ENCODE measurements at regions not wholly inside any gene's neighbourhood (a gene's known extent, or its start where the extent isn't known, plus 50 kb on each side); places are given as distances from the start of the nearest gene placed in this dataset.
"Not testable (repeated sequence)": the region's sequence is repeated elsewhere in the genome, so short reads cannot be mapped to it uniquely, and the experiment has no call there.

DNA sequence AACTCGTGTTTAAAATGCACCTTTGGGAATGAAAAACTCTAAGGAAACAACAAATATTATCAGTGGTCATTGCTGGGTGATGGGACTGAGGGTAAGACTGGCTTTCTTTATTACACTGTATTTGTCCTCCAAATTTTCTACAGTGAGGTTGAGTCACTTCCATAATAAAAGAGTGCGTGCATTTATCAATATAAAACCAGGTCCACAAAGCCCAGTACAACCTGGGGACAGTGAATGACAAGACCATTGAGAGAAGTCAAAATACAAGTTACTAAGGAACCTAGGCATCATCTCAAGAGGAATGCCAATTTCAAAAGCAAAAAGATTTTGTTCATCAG lies 76.4 kb downstream of the MAGED4 start:
- H3K4me3 ChIP-seq (ENCODE audit: low read depth, low read length) = no peak overlapping the region
- H3K4me1 ChIP-seq (ENCODE audit: insufficient read depth) = no peaks in the 10 kb centered on the region
- WGBS = 4% methylated on average over 2 of the region's 2 CpGs
- H3K27ac ChIP-seq (ENCODE audit: low read depth) = no peak overlapping the region
- DNase-seq (ENCODE audit: extremely low spot score) = no peak
- no peaks in the 10 kb centered on the region for H3K36me3 ChIP-seq (ENCODE audit: insufficient read depth)

DNA sequence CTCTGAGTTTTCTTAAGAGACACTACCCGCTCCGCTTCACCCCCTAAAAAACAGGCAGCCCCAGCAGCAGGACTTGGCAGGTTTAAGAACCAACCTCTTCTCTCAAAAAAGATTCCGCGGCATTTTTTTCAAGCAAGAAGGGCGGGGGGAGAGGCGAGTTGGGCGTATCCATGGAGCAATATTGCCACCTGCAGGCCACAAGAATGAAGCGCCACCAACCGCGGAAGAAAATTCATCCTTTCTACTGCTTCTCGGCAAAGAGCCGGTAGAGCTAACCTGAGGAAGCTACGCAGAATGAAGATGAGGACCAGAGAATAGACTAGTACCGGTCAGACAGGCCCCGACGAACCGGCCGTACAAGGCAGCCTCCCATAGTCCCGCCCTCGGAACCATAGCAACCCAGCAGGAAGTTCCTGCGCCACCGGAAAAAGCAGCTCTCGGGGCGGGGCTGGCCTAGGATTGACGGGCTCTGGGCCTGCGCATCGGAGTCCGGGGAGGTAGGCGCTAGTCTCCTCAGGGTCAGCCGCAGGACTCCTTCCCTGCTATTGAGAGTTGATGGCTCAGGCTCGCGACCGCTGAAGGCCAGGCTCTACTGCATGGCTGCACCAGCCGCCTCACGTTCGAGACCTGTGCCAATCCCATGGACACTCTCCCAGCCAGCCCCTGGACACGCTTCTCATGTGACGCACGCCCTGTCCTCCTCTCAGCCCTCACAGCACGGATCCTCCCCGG lies 76.9 kb downstream of the MAGED4 start:
- peak; percentile 79 for DNase-seq (ENCODE audit: extremely low spot score)
- Histone ChIP-seq H3K4me1 (ENCODE audit: insufficient read depth) (no peaks in the 10 kb centered on the region), H3K27ac (ENCODE audit: low read depth) (peak overlapping the region; percentile 83), H3K4me3 (ENCODE audit: low read depth, low read length) (peak overlapping the region; percentile 51), H3K36me3 (ENCODE audit: insufficient read depth) (no peaks in the 10 kb centered on the region)
- under 1% methylated on average over 41 of the region's 41 CpGs for WGBS

DNA sequence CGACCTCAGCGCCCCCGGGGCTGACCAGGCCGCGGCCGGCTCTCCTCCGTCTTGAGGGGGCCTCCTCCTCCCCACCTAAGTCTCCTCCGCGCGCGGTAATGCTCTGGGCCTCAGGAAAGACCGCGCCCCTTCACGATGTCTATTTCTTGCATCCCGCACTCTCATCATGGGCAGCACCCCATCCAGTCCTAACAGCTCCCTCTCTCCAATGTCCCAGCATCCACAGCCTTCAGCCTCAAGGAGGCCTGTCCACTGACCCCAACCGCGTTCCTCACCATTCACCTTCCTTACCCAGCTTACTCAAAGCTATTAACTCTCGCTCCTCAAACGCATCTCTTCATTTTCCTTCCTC lies 77.5 kb downstream of the MAGED4 start:
- DNase-seq (ENCODE audit: extremely low spot score) = no peak
- Histone ChIP-seq H3K27ac (ENCODE audit: low read depth) (peak overlapping the region; percentile 83), H3K4me3 (ENCODE audit: low read depth, low read length) (peak overlapping the region; percentile 51), H3K4me1 (ENCODE audit: insufficient read depth) (no peaks in the 10 kb centered on the region), H3K36me3 (ENCODE audit: insufficient read depth) (no peaks in the 10 kb centered on the region)
- WGBS = 8% methylated on average over 19 of the region's 19 CpGs

DNA sequence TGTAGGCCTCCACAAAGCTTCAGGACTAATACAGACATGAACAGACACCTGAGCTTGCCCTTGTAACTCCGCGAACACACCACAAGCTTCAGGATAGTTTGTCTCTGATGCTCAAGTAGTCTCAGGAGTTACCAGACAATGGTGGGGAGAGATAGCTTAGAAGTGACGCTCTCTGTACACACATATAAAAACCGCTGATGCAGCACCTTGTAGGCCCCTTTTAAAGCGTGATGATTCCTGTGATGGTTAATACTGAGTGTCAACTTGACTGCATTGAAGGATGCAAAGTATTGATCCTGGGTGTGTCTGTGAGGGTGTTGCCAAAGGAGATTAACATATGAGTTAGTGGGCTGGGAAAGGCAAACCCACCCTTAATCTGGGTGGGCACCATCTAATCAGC lies 78.7 kb downstream of the MAGED4 start:
- Histone ChIP-seq H3K4me3 (ENCODE audit: low read depth, low read length) (no peak overlapping the region), H3K27ac (ENCODE audit: low read depth) (no peak overlapping the region), H3K4me1 (ENCODE audit: insufficient read depth) (no peaks in the 10 kb centered on the region), H3K36me3 (ENCODE audit: insufficient read depth) (no peaks in the 10 kb centered on the region)
- DNase-seq (ENCODE audit: extremely low spot score) = no peak
- WGBS = 93% methylated on average over 5 of the region's 5 CpGs

DNA sequence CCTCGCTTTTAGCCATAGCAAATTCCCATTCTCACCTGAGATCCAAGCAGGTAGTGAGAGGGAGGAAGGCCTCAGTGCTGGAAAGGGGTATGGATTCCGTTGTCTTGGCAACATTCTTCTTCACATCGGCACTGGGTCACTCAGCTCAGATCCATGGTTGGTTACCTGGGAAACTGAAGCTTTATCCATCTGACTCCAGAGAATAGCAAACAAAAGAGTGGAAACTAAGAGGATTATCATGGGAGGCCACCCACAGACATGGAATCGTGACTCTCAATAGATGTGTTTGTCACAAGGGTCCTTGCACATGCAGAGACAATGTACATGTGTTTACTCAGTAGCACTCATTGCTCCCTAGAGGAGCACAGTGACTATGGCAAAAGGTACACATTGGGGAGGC lies 81.0 kb downstream of the MAGED4 start:
- H3K4me1 ChIP-seq (ENCODE audit: insufficient read depth) = no peaks in the 10 kb centered on the region
- no peaks in the 10 kb centered on the region for H3K36me3 ChIP-seq (ENCODE audit: insufficient read depth)
- no peak overlapping the region for H3K4me3 ChIP-seq (ENCODE audit: low read depth, low read length)
- H3K27ac ChIP-seq (ENCODE audit: low read depth) = no peak overlapping the region
- no peak for DNase-seq (ENCODE audit: extremely low spot score)
- WGBS = 75% methylated on average over 4 of the region's 4 CpGs

DNA sequence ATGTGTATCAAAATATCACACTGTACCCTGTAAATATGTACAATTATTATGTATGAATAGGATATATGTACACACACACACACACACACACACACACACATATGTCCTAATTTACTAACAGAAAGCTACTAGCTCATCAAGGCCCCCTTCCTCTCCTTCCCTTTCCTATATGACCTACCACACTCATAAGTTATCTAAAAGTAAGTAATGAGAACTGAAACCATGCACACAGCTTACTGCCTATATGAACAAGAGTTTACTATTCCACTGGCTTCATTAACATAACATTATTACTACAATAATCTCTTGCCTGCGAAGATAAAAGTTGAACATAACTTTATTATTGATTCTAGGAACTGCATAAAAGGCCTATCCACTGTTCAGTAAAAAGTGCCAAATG lies 83.8 kb downstream of the MAGED4 start:
- WGBS = 91% methylated on average over 1 of the region's 1 CpG

DNA sequence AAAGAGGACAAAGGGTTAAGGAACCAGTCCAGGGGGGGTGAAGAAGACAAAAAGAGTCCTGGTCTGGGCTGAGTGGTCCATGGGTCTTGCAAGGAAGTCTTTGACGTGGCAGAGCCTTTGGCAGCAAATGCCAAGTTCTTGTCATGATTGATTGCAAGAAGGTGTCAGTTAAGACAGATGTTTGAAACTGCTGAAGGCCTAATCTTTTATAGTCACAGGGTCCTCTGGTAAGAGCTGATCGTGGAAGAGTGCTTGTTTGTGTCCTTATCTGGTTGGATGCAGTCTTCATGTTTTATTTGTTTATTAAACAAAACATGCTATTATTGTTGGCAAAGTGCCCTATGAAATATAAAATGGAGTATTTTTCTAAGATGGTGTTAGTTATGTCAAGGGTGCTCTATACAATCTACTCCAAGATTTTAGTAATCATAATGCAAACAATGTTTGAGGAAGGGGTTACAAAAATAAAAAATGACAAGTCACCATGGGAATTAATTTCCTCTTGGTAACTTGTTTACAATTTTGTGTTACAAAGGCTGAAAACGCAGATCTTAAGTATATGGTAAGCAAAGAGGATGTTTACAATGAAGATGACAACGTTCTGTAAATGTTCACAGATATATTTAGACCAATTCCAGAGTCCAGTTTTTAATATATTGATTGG lies 85.9 kb downstream of the MAGED4 start:
- Histone ChIP-seq H3K27ac (ENCODE audit: low read depth) (no peak overlapping the region), H3K4me1 (ENCODE audit: insufficient read depth) (no peaks in the 10 kb centered on the region), H3K4me3 (ENCODE audit: low read depth, low read length) (no peak overlapping the region), H3K36me3 (ENCODE audit: insufficient read depth) (no peaks in the 10 kb centered on the region)
- DNase-seq (ENCODE audit: extremely low spot score) = no peak
- 27% methylated on average over 4 of the region's 4 CpGs for WGBS

More for the DNA sequence above, 83.8 kb downstream of the MAGED4 start:
- DNase-seq (ENCODE audit: extremely low spot score); H3K36me3 ChIP-seq (ENCODE audit: insufficient read depth); H3K4me3 ChIP-seq (ENCODE audit: low read depth, low read length); H3K27ac ChIP-seq (ENCODE audit: low read depth); H3K4me1 ChIP-seq (ENCODE audit: insufficient read depth): not testable (repeated sequence)

DNA sequence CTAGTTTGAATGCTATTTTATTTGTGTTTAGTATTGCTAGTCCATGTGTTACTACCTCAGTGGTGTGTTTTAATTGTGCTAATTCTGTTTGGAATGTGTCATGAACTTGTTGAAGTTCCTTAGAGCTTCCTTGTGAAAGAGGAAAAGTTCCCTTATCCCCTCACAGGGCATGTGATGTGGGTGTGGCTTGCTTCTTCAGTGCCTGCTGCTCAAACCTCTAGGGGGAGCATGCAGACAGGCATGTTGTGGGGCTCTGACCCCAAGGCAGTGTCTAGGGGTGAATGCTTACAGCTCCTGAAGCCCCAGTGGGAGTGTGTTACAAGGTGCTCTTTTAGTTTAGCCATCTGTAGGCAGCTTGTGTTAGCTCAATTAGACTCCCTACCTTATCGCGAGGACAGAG lies 86.5 kb downstream of the MAGED4 start:
- no peaks in the 10 kb centered on the region for H3K36me3 ChIP-seq (ENCODE audit: insufficient read depth)
- DNase-seq (ENCODE audit: extremely low spot score) = no peak
- H3K27ac ChIP-seq (ENCODE audit: low read depth) = no peak overlapping the region
- no peaks in the 10 kb centered on the region for H3K4me1 ChIP-seq (ENCODE audit: insufficient read depth)
- 47% methylated on average over 2 of the region's 2 CpGs for WGBS
- H3K4me3 ChIP-seq (ENCODE audit: low read depth, low read length) = no peak overlapping the region

DNA sequence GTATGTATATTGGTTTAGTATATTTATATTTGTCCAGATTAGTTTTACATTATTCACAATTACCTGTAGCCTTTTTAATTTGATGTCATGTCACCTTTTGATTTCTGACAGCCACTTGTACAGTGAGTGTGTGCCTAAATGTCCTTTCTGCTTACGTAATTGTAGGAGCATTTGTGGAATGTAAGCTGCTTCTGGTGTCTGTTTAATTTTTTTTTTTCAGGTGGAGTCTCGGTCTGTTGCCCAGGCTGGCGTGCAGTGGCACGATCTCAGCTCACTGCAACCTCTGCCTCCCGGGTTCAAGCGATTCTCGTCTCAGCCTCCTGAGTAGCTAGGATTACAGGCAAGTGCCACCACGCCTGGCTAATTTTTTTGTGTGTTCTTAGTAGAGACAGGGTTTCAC lies 91.2 kb upstream of the XAGE2 start:
- no peak overlapping the region for H3K27ac ChIP-seq (ENCODE audit: low read depth)
- no peaks in the 10 kb centered on the region for H3K4me1 ChIP-seq (ENCODE audit: insufficient read depth)
- no peak for DNase-seq (ENCODE audit: extremely low spot score)
- H3K36me3 ChIP-seq (ENCODE audit: insufficient read depth) = no peaks in the 10 kb centered on the region
- H3K4me3 ChIP-seq (ENCODE audit: low read depth, low read length) = no peak overlapping the region
- 56% methylated on average over 8 of the region's 8 CpGs for WGBS

DNA sequence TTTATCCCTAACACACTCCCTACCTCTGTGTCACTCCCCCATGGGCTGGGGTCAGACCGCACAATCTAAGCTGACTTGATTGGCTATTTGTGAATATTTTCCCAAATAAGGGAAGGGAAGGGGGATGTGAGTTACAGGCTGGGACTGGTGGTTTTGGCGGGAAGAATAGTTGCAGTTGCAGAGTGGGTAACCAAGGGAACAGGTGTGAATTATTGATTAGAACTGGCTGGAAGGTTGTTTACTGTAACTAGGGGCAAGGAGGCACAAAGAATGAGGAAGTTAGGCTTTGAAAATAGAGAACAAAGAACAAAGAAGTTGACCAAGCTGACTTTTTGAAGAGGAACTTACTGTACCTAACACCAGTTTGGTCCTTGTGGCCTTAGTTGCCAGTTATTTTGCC lies 88.0 kb upstream of the XAGE2 start:
- Histone ChIP-seq H3K27ac (ENCODE audit: low read depth) (no peak overlapping the region), H3K4me1 (ENCODE audit: insufficient read depth) (no peaks in the 10 kb centered on the region), H3K4me3 (ENCODE audit: low read depth, low read length) (no peak overlapping the region), H3K36me3 (ENCODE audit: insufficient read depth) (no peaks in the 10 kb centered on the region)
- DNase-seq (ENCODE audit: extremely low spot score) = no peak
- WGBS = 78% methylated on average over 2 of the region's 2 CpGs

DNA sequence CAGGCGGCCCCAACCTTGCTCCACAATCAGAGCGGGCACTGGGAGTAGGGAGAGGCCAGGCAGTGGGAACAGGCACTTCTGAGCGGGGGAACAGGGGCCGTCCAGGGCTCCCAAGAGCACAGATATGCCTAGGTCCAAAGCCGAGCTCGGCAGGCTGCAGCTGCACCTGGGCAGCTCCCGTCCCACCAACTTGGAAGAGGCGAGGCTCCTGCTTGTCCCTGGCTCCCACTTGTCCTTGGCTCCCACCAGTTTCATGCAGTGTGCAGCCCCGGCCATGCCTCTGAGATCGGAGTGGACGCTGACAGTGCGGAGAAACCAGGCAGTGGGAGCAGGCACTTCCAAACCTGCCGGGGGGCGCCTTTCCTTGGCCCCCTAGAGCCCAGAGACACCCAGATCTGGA lies 84.0 kb upstream of the XAGE2 start:
- no peak for DNase-seq (ENCODE audit: extremely low spot score)
- no peaks in the 10 kb centered on the region for H3K4me1 ChIP-seq (ENCODE audit: insufficient read depth)
- H3K36me3 ChIP-seq (ENCODE audit: insufficient read depth) = no peaks in the 10 kb centered on the region
- H3K4me3 ChIP-seq (ENCODE audit: low read depth, low read length) = no peak overlapping the region
- H3K27ac ChIP-seq (ENCODE audit: low read depth) = no peak overlapping the region
- 90% methylated on average over 14 of the region's 14 CpGs for WGBS

DNA sequence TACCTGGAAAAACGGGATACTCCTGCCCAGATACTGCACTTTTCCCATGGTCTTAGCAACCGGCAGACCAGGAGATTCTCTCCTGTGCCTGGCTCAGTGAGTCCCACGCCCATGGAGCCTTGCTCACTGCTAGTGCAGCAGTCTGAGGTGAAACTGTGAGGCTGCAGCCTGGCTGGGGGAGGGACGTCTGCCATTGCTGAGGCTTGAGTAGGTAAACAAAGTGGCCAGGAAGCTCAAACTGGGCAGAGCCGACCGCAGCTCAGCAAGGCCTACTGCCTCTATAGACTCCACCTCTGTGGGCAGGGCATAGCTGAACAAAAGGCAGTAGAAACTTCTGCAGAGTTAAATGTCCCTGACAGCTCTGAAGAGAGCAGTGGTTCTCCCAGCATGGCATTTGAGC lies 69.9 kb upstream of the XAGE2 start:
- H3K4me1 ChIP-seq (ENCODE audit: insufficient read depth); H3K36me3 ChIP-seq (ENCODE audit: insufficient read depth); H3K27ac ChIP-seq (ENCODE audit: low read depth); DNase-seq (ENCODE audit: extremely low spot score); H3K4me3 ChIP-seq (ENCODE audit: low read depth, low read length): not testable (repeated sequence)
- WGBS = 57% methylated on average over 6 of the region's 6 CpGs

DNA sequence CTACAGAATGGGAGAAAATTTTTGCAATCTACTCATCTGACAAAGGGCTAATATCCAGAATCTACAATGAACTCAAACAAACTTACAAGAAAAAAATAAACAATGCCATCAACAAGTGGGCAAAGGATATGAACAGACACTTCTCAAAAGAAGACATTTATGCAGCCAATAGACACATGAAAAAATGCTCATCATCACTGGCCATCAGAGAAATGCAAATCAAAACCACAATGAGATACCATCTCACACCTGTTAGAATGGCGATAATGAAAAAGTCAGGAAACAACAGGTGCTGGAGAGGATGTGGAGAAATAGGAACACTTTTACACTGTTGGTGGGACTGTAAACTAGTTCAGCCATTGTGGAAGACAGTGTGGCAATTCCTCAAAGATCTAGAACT lies 60.3 kb upstream of the XAGE2 start:
- H3K4me3 ChIP-seq (ENCODE audit: low read depth, low read length) = not testable (repeated sequence)

More for the DNA sequence above, 60.3 kb upstream of the XAGE2 start:
- not testable (repeated sequence) for H3K36me3 ChIP-seq (ENCODE audit: insufficient read depth); DNase-seq (ENCODE audit: extremely low spot score); H3K4me1 ChIP-seq (ENCODE audit: insufficient read depth); H3K27ac ChIP-seq (ENCODE audit: low read depth)
- WGBS = 95% methylated on average over 1 of the region's 1 CpG

Data from urinary bladder (tissue), 3 donors.